Osteocyte (in vitro differentiated cells): ENCODE measurements at regions not wholly inside any gene's neighbourhood (a gene's known extent, or its start where the extent isn't known, plus 50 kb on each side); places are given as distances from the start of the nearest gene placed in this dataset.

Experiments used
- DNase-seq: peaks from one replicate; pipeline ENCODE4 v3.0.0; 2021; ENCODE audit warnings: mixed read lengths; ENCODE audit not compliant: unreplicated experiment; ENCODE audit errors: extremely low spot score
- H3K27ac Mint-ChIP-seq: one replicate; pipeline ENCODE4 v1.8.0; 2021; ENCODE audit warnings: mild to moderate bottlenecking, mixed read lengths; ENCODE audit not compliant: unreplicated experiment
- H3K27me3 Mint-ChIP-seq: one replicate; pipeline ENCODE4 v1.8.0; 2021; ENCODE audit warnings: mixed read lengths; ENCODE audit not compliant: unreplicated experiment
- H3K36me3 Mint-ChIP-seq: one replicate; pipeline ENCODE4 v1.8.0; 2021; ENCODE audit warnings: mixed read lengths; ENCODE audit not compliant: unreplicated experiment
- H3K4me1 Mint-ChIP-seq: one replicate; pipeline ENCODE4 v1.8.0; 2021; ENCODE audit warnings: mixed read lengths; ENCODE audit not compliant: unreplicated experiment
- H3K4me3 Mint-ChIP-seq: one replicate; pipeline ENCODE4 v1.8.0; 2021; ENCODE audit warnings: mild to moderate bottlenecking, moderate library complexity, mixed read lengths; ENCODE audit not compliant: unreplicated experiment
- H3K9me3 Mint-ChIP-seq: one replicate; pipeline ENCODE4 v1.8.0; 2021; ENCODE audit warnings: mixed read lengths; ENCODE audit not compliant: unreplicated experiment
- CTCF ChIP-seq: fragments of 200-600 bp; sonication (generic); IDR thresholded peaks from 2 replicates; pipeline ENCODE4 v1.5.0; 2021; ENCODE audit warnings: antibody characterized with exemption, mild to moderate bottlenecking, moderate library complexity

- Mint-ChIP-seq H3K36me3 (no peaks in the 10 kb centered on the region), H3K4me3 (no peak overlapping the region), H3K4me1 (no peaks in the 10 kb centered on the region), H3K27me3 (peaks cover 6% of the 10 kb centered on the region), H3K27ac (no peak overlapping the region), H3K9me3 (no peaks in the 10 kb centered on the region)
- TF ChIP-seq CTCF = no peak
- DNase-seq = no peak
Measured at GRCh38 chr1:70866542-70867264, 180.9 kb downstream of the PTGER3 start.

GRCh38 chr1:70871790-70872189 lies 175.8 kb downstream of the PTGER3 start:
- H3K27ac Mint-ChIP-seq = no peak overlapping the region
- TF ChIP-seq CTCF = no peak
- H3K4me3 Mint-ChIP-seq = no peak overlapping the region

GRCh38 chr1:70874063-70874462 lies 173.6 kb downstream of the PTGER3 start:
- Mint-ChIP-seq H3K9me3 (no peaks in the 10 kb centered on the region), H3K4me3 (no peak overlapping the region), H3K27ac (peak overlapping the region; percentile 94), H3K4me1 (peaks cover 28% of the 10 kb centered on the region), H3K36me3 (no peaks in the 10 kb centered on the region), H3K27me3 (no peaks in the 10 kb centered on the region)
- TF ChIP-seq CTCF = no peak
- DNase-seq = no peak

More at GRCh38 chr1:70871790-70872189, 175.8 kb downstream of the PTGER3 start:
- no peak for DNase-seq
- H3K27me3 Mint-ChIP-seq = no peaks in the 10 kb centered on the region
- H3K36me3 Mint-ChIP-seq = no peaks in the 10 kb centered on the region
- peaks cover 28% of the 10 kb centered on the region for H3K4me1 Mint-ChIP-seq
- H3K9me3 Mint-ChIP-seq = no peaks in the 10 kb centered on the region

- Mint-ChIP-seq H3K27me3 (no peaks in the 10 kb centered on the region), H3K36me3 (no peaks in the 10 kb centered on the region), H3K27ac (peak overlapping the region; percentile 94), H3K9me3 (no peaks in the 10 kb centered on the region), H3K4me3 (no peak overlapping the region), H3K4me1 (peaks cover 28% of the 10 kb centered on the region)
- no peak for DNase-seq
- TF ChIP-seq CTCF = no peak
Measured at GRCh38 chr1:70874818-70875217, 172.8 kb downstream of the PTGER3 start.

- no peak overlapping the region for H3K4me3 Mint-ChIP-seq
- TF ChIP-seq CTCF = no peak
- peaks cover 28% of the 10 kb centered on the region for H3K4me1 Mint-ChIP-seq
- no peak for DNase-seq
- no peaks in the 10 kb centered on the region for H3K36me3 Mint-ChIP-seq
- H3K27ac Mint-ChIP-seq = no peak overlapping the region
- H3K9me3 Mint-ChIP-seq = no peaks in the 10 kb centered on the region
- no peaks in the 10 kb centered on the region for H3K27me3 Mint-ChIP-seq
Measured at GRCh38 chr1:70877343-70877742, 170.3 kb downstream of the PTGER3 start.
